Activated T-helper 17 cell treated with anti-CD3 and anti-CD28 coated beads, Interleukin-2, amount 50 U/mL, for 72 hours (primary cell): ENCODE measurements at regions not wholly inside any gene's neighbourhood (a gene's known extent, or its start where the extent isn't known, plus 50 kb on each side); places are given as distances from the start of the nearest gene placed in this dataset.

ENCODE experiments used
- ATAC-seq: fragments of 150-1000 bp; cut with Tn5 transposase; replicated peaks from 2 replicates; pipeline ENCODE4 v1.10.0; 2021; ENCODE audit warnings: mild to moderate bottlenecking, moderate library complexity
- H3K27ac Mint-ChIP-seq: one replicate; pipeline ENCODE4 v1.8.0; 2022; ENCODE audit warnings: mixed read lengths
- H3K27me3 Mint-ChIP-seq: one replicate; pipeline ENCODE4 v1.8.0; 2022; ENCODE audit warnings: mixed read lengths
- H3K36me3 Mint-ChIP-seq: one replicate; pipeline ENCODE4 v1.8.0; 2022; ENCODE audit warnings: low read depth, mild to moderate bottlenecking, mixed read lengths
- H3K4me1 Mint-ChIP-seq: one replicate; pipeline ENCODE4 v1.8.0; 2022; ENCODE audit warnings: mixed read lengths
- H3K4me3 Mint-ChIP-seq: one replicate; pipeline ENCODE4 v1.8.0; 2022; ENCODE audit warnings: mild to moderate bottlenecking, mixed read lengths
- H3K9me3 Mint-ChIP-seq: one replicate; pipeline ENCODE4 v1.8.0; 2022; ENCODE audit warnings: mixed read lengths

- Mint-ChIP-seq H3K27ac (no peak overlapping the region), H3K27me3 (no peaks in the 10 kb centered on the region), H3K36me3 (no peaks in the 10 kb centered on the region), H3K4me3 (no peak overlapping the region), H3K4me1 (no peaks in the 10 kb centered on the region), H3K9me3 (peaks cover 3% of the 10 kb centered on the region)
- no peak for ATAC-seq
Measured at GRCh38 chr14:42944284-42944683, 1337.6 kb downstream of the LRFN5 start.

GRCh38 chr14:42931308-42931707, 1324.6 kb downstream of the LRFN5 start:
- H3K27me3 Mint-ChIP-seq: no peaks in the 10 kb centered on the region
- no peaks in the 10 kb centered on the region for H3K9me3 Mint-ChIP-seq
- H3K4me3 Mint-ChIP-seq: no peak overlapping the region
- H3K27ac Mint-ChIP-seq: no peak overlapping the region
- no peaks in the 10 kb centered on the region for H3K4me1 Mint-ChIP-seq
- ATAC-seq: no peak
- H3K36me3 Mint-ChIP-seq: no peaks in the 10 kb centered on the region

GRCh38 chr14:42929806-42930480, 1323.3 kb downstream of the LRFN5 start:
- Mint-ChIP-seq H3K4me3 (no peak overlapping the region), H3K4me1 (no peaks in the 10 kb centered on the region), H3K9me3 (peaks cover 4% of the 10 kb centered on the region), H3K27ac (no peak overlapping the region), H3K36me3 (no peaks in the 10 kb centered on the region), H3K27me3 (no peaks in the 10 kb centered on the region)
- no peak for ATAC-seq

DNA sequence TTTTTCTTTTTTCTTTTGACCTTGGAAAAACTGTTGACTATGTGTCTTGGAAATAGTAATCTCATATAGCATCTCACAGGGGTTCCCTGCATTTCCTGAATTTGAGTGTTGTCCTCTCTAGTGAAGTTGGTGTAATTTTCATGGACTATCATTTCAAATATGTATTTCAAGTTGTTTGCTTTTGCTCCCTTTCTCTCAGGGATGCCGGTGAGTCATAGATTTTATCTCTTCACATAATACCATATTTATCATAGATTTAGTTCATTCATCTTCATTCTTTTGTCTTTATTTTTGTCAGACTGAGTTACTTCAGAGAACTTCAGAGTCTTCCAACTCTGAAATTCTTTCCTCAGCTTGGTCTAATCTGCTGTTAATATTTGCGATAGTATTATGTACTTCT, 1320.6 kb downstream of the LRFN5 start:
- ATAC-seq: no peak
- H3K9me3 Mint-ChIP-seq: peaks cover 7% of the 10 kb centered on the region

GRCh38 chr14:42921901-42922300, 1315.2 kb downstream of the LRFN5 start:
- no peak for ATAC-seq
- no peak overlapping the region for H3K27ac Mint-ChIP-seq
- H3K4me3 Mint-ChIP-seq: no peak overlapping the region
- peaks cover 7% of the 10 kb centered on the region for H3K9me3 Mint-ChIP-seq
- H3K36me3 Mint-ChIP-seq: no peaks in the 10 kb centered on the region
- no peaks in the 10 kb centered on the region for H3K27me3 Mint-ChIP-seq
- H3K4me1 Mint-ChIP-seq: no peaks in the 10 kb centered on the region

More for the DNA sequence above, 1320.6 kb downstream of the LRFN5 start:
- Mint-ChIP-seq H3K27me3 (no peaks in the 10 kb centered on the region), H3K4me1 (no peaks in the 10 kb centered on the region), H3K36me3 (no peaks in the 10 kb centered on the region), H3K4me3 (no peak overlapping the region), H3K27ac (no peak overlapping the region)

DNA sequence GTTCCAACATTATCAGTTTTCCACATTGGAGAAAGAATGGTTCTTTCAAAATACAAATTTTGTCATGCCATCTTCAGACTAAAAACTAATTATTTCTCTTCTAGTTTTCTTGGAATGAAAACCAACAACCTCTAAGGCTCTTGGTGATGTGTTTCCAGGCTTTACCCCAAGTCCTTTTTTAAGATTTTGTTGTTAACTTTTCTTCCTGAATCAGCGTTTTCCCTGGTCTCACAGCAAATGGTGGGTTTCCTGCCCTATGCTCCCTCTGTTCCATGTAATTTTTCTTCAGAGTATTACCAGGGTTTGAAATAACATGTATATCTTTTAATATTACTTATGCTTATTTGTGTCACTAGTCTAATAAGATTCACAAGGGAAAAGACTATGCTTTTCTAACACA, 1311.9 kb downstream of the LRFN5 start:
- Mint-ChIP-seq H3K9me3 (peaks cover 10% of the 10 kb centered on the region), H3K27ac (no peak overlapping the region), H3K4me1 (no peaks in the 10 kb centered on the region), H3K36me3 (no peaks in the 10 kb centered on the region), H3K4me3 (no peak overlapping the region), H3K27me3 (no peaks in the 10 kb centered on the region)
- no peak for ATAC-seq

GRCh38 chr14:42911642-42912041, 1305.0 kb downstream of the LRFN5 start:
- Mint-ChIP-seq H3K9me3 (peaks cover 10% of the 10 kb centered on the region), H3K27ac (no peak overlapping the region), H3K36me3 (no peaks in the 10 kb centered on the region), H3K4me3 (no peak overlapping the region), H3K4me1 (no peaks in the 10 kb centered on the region), H3K27me3 (no peaks in the 10 kb centered on the region)
- no peak for ATAC-seq

DNA sequence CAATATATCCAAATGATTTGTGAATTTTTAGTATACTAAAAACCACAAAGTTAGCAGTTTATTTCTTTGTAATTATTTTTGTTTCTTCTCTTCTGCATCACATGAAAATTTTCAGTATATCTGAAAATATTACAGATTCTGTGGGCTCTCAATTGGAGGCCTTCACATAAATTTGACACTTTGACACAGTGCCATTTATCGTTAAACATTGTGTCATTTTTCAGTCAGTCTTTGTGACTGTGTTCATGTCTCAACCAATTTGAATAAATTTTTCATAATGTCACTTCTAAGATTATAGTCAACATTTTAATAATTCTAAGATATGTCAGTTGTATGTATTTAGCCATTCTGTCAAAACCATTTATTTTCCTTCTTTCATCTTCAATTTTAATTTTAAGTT, 1303.0 kb downstream of the LRFN5 start:
- no peaks in the 10 kb centered on the region for H3K36me3 Mint-ChIP-seq
- H3K27ac Mint-ChIP-seq: no peak overlapping the region
- peaks cover 4% of the 10 kb centered on the region for H3K9me3 Mint-ChIP-seq
- no peaks in the 10 kb centered on the region for H3K27me3 Mint-ChIP-seq
- H3K4me1 Mint-ChIP-seq: no peaks in the 10 kb centered on the region
- ATAC-seq: no peak
- H3K4me3 Mint-ChIP-seq: no peak overlapping the region

- Mint-ChIP-seq H3K9me3 (peaks cover 3% of the 10 kb centered on the region), H3K4me1 (no peaks in the 10 kb centered on the region), H3K36me3 (no peaks in the 10 kb centered on the region), H3K27me3 (no peaks in the 10 kb centered on the region), H3K4me3 (no peak overlapping the region), H3K27ac (no peak overlapping the region)
- ATAC-seq: no peak
Measured at GRCh38 chr14:42893183-42893582, 1286.5 kb downstream of the LRFN5 start.

DNA sequence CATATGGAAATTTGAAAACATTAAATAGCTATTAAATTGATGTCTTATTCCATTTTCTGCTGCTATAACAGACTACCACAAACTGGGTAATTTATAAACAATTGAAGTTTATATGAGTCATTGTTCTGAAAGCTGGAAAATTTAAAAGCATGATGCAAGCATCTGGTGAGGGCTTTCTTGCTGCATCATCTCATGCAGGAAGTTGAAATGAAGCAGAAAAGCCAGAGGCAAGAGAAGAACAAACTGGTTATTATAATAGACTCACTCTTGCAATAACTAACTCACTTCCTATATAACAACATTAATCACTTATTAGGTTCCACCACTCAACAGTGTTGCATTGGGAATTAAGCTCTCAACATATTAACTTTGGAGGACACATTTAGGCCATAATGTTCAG, 1277.4 kb downstream of the LRFN5 start:
- Mint-ChIP-seq H3K4me3 (no peak overlapping the region), H3K9me3 (peaks cover 8% of the 10 kb centered on the region), H3K27ac (no peak overlapping the region), H3K36me3 (no peaks in the 10 kb centered on the region), H3K27me3 (no peaks in the 10 kb centered on the region), H3K4me1 (no peaks in the 10 kb centered on the region)
- no peak for ATAC-seq

DNA sequence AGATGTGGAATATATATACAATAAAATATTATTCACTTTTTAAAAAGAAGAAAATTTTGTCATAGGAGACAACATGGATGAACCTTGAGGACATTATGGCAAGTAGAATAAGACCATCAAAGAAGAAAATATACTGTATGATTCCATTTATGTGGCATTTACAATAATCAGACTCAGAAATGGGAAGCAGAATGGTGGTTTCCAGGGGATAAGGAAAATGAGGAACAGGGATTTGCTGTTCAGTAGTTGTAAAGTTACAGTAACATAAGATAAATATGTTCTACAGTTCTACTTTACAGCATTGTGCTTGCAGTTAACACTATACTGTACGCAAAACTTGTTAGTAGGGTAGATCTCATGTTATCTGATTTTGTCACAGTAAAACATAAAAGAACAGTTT, 1271.0 kb downstream of the LRFN5 start:
- H3K4me3 Mint-ChIP-seq: no peak overlapping the region
- H3K27ac Mint-ChIP-seq: no peak overlapping the region

GRCh38 chr14:42872786-42873185, 1266.1 kb downstream of the LRFN5 start:
- H3K27me3 Mint-ChIP-seq: no peaks in the 10 kb centered on the region
- H3K27ac Mint-ChIP-seq: no peak overlapping the region
- peaks cover 2% of the 10 kb centered on the region for H3K9me3 Mint-ChIP-seq
- no peaks in the 10 kb centered on the region for H3K36me3 Mint-ChIP-seq
- no peak overlapping the region for H3K4me3 Mint-ChIP-seq
- ATAC-seq: no peak
- H3K4me1 Mint-ChIP-seq: no peaks in the 10 kb centered on the region

More for the DNA sequence above, 1271.0 kb downstream of the LRFN5 start:
- Mint-ChIP-seq H3K4me1 (no peaks in the 10 kb centered on the region), H3K9me3 (peaks cover 15% of the 10 kb centered on the region), H3K27me3 (no peaks in the 10 kb centered on the region), H3K36me3 (no peaks in the 10 kb centered on the region)
- ATAC-seq: no peak

DNA sequence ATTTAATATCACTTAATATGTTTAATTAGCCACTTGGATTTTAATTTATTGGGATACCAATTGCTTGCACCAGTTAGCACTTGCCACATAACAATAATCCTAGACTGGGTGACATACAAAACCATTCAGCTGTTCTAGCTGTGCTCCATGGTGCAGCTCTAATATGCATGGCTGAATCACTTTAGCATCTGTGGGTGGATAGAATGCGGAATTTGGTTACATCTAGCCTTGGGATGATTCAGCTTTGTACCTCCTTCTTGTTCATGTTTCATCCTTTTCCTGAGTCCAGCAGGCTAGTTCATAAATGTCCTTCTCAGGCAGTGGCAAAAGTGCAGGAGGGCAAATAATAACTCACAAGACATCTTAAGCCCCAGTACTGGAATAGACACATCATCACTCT, 1263.0 kb downstream of the LRFN5 start:
- Mint-ChIP-seq H3K4me1 (no peaks in the 10 kb centered on the region), H3K9me3 (peaks cover 5% of the 10 kb centered on the region), H3K4me3 (no peak overlapping the region), H3K36me3 (no peaks in the 10 kb centered on the region), H3K27ac (no peak overlapping the region), H3K27me3 (no peaks in the 10 kb centered on the region)
- ATAC-seq: no peak

DNA sequence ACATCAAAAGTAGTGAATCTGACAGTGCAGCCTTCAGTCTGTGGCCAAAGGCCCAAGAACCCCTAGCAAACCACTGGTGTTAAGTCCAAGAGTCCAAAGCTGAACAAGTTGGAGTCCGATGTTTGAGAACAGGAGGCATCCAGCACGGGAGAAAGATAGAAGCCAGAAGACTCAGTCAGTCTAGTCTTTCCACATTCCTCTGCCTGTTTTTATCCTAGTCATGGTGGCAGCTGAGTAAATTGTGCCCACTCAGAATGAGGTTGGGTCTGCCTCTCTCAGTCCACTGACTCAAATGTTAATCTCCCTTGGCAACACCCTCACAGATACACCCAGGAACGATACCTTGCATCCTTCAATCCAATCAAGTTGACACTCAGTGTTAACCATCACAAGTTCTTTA, 1255.4 kb downstream of the LRFN5 start:
- no peak for ATAC-seq
- Mint-ChIP-seq H3K4me1 (no peaks in the 10 kb centered on the region), H3K27me3 (no peaks in the 10 kb centered on the region)

DNA sequence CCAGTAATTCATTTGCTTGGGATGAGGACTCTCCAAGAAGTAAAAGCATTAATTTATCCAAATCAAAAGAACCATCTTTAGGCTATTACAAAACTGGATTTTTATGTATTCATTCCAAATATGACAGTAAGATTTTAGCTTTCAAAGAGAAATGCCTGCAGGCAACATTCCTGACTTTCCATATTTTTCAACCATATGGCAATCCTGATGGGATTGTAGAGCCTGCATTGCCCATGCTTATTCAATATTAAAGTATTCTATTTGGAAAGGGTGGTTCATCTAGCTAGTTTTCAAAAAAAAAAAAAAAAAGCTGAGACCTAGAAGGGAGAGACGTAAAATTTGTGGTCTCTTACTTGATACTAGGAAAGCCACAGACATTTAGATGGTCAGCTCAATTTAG, 1253.7 kb downstream of the LRFN5 start:
- Mint-ChIP-seq H3K36me3 (no peaks in the 10 kb centered on the region), H3K4me3 (no peak overlapping the region), H3K9me3 (peaks cover 13% of the 10 kb centered on the region)

More for the DNA sequence above, 1255.4 kb downstream of the LRFN5 start:
- Mint-ChIP-seq H3K27ac (no peak overlapping the region), H3K9me3 (peaks cover 4% of the 10 kb centered on the region), H3K4me3 (no peak overlapping the region), H3K36me3 (no peaks in the 10 kb centered on the region)

DNA sequence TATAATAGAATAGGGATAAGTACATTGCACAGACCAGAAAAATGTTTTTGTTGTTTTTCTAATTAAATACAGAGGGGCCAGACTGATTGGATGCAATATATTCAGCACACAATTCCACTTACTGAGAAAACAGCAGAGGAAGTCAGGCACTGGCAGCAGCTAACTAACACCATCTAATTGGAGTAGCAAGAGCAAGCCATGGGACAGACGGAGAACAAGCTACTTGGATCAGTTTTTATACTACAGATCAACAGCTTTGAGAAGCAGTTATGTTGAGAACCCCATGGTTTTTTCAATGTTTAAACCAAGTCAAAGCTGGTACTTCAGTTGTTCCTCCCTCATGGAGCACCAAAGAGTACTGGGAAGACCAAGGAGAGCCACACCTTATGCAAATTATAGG, 1249.4 kb downstream of the LRFN5 start:
- no peak overlapping the region for H3K27ac Mint-ChIP-seq
- no peak for ATAC-seq
- H3K27me3 Mint-ChIP-seq: no peaks in the 10 kb centered on the region
- no peaks in the 10 kb centered on the region for H3K4me1 Mint-ChIP-seq
- H3K9me3 Mint-ChIP-seq: peaks cover 13% of the 10 kb centered on the region
- H3K4me3 Mint-ChIP-seq: no peak overlapping the region
- H3K36me3 Mint-ChIP-seq: no peaks in the 10 kb centered on the region

More for the DNA sequence above, 1253.7 kb downstream of the LRFN5 start:
- Mint-ChIP-seq H3K27me3 (no peaks in the 10 kb centered on the region), H3K27ac (no peak overlapping the region), H3K4me1 (no peaks in the 10 kb centered on the region)
- no peak for ATAC-seq
